H1 (cell line): ENCODE measurements at regions not wholly inside any gene's neighbourhood (a gene's known extent, or its start where the extent isn't known, plus 50 kb on each side); places are given as distances from the start of the nearest gene placed in this dataset.

Experiments used
- CTCF ChIA-PET: fragments of 300-600 bp; sonication (Branson Sonifier 250); formaldehyde crosslinking; loops from one replicate; lab custom pipeline; 2021; ENCODE audit not compliant: partially characterized antibody; lab: Charles Lee
- POLR2A ChIA-PET: fragments of 300-600 bp; sonication (Branson Sonifier 250); formaldehyde crosslinking; loops from one replicate; lab custom pipeline; 2021; ENCODE audit warnings: inconsistent platforms; ENCODE audit not compliant: partially characterized antibody; lab: Charles Lee
- DNase-seq, 2 experiments: peaks; one replicate each; pipeline versions ENCODE4 v3.0.0 to v3.0.0-alpha.2; 2010 to 2022; ENCODE audit warnings: low spot score in 2 of 2, low read depth in 1 of 2, mixed read lengths in 1 of 2
- FAIRE-seq: peaks from 2 replicates; lab custom pipeline; 2011; peaks lifted over from hg19 to GRCh38; lab: Jason Lieb, UNC
- H2AFZ ChIP-seq: 2 replicates; pipeline ENCODE4 v1.8.1; 2012; ENCODE audit warnings: low read length, inconsistent platforms
- H2AK5ac ChIP-seq: 2 replicates; pipeline ENCODE4 v1.6.1; 2013; ENCODE audit warnings: low read depth, low read length
- H2BK120ac ChIP-seq: replicated peaks from 2 replicates; pipeline ENCODE3; 2013; ENCODE audit warnings: low read depth, low read length, inconsistent platforms
- H2BK12ac ChIP-seq: 2 replicates; pipeline ENCODE4 v1.6.1; 2013; ENCODE audit warnings: low read depth, low read length
- H2BK15ac ChIP-seq: 2 replicates; pipeline ENCODE4 v1.6.1; 2013; ENCODE audit warnings: low read length
- H2BK20ac ChIP-seq: 2 replicates; pipeline ENCODE4 v1.6.1; 2013; ENCODE audit warnings: low read length
- H2BK5ac ChIP-seq: 2 replicates; pipeline ENCODE4 v1.6.1; 2013; ENCODE audit warnings: low read depth, low read length
- H3K14ac ChIP-seq: 2 replicates; pipeline ENCODE4 v1.6.1; 2013; ENCODE audit warnings: inconsistent platforms; ENCODE audit not compliant: insufficient read length
- H3K18ac ChIP-seq: 2 replicates; pipeline ENCODE4 v1.6.1; 2013; ENCODE audit warnings: low read length; ENCODE audit errors: extremely low read depth
- H3K23ac ChIP-seq: 2 replicates; pipeline ENCODE4 v1.6.1; 2013; ENCODE audit warnings: inconsistent platforms; ENCODE audit not compliant: insufficient read length
- H3K23me2 ChIP-seq: 2 replicates; pipeline ENCODE4 v1.6.1; 2013; ENCODE audit warnings: low read depth, low read length
- H3K27ac ChIP-seq: 2 replicates; pipeline ENCODE4 v1.6.1; 2011; ENCODE audit warnings: low read depth, low read length, inconsistent platforms
- H3K27me3 ChIP-seq, 4 experiments: replicated peaks in 1 of 4; 1 replicate in 1 of 4; 2 replicates in 3 of 4; pipeline versions ENCODE4 v1.6.1 to v1.8.1; 2011 to 2013; ENCODE audit warnings: low read length in 3 of 4, mild to moderate bottlenecking in 3 of 4, inconsistent platforms in 2 of 4, mixed read lengths in 2 of 4, moderate library complexity in 1 of 4; ENCODE audit not compliant: control insufficient read depth in 3 of 4, insufficient read depth in 3 of 4; ENCODE audit errors: extremely low read depth in 1 of 4
- H3K36me3 ChIP-seq, 4 experiments: 2 replicates each; pipeline versions ENCODE4 v1.6.1 to v1.8.1; 2011 to 2013; ENCODE audit warnings: mild to moderate bottlenecking in 4 of 4, low read length in 3 of 4, moderate library complexity in 2 of 4, control low read depth in 1 of 4, inconsistent platforms in 1 of 4; ENCODE audit not compliant: insufficient read depth in 4 of 4, control insufficient read depth in 2 of 4
- H3K4ac ChIP-seq: replicated peaks from 2 replicates; pipeline ENCODE3; 2013; ENCODE audit warnings: low read length, low read depth, mixed read lengths, inconsistent platforms; ENCODE audit not compliant: insufficient read length
- H3K4me1 ChIP-seq, 4 experiments: replicated peaks in 1 of 4; 1 replicate in 1 of 4; 2 replicates in 3 of 4; pipeline versions ENCODE4 v1.6.1 to v1.8.1; 2011 to 2013; ENCODE audit warnings: low read length in 3 of 4, inconsistent platforms in 2 of 4, mixed read lengths in 1 of 4; ENCODE audit not compliant: insufficient read depth in 4 of 4, control insufficient read depth in 3 of 4
- H3K4me2 ChIP-seq, 2 experiments: 2 replicates each; pipeline versions ENCODE4 v1.6.1 to v1.8.1; 2011 to 2013; ENCODE audit warnings: low read depth in 2 of 2, low read length in 2 of 2, control low read depth in 1 of 2, inconsistent platforms in 1 of 2, mild to moderate bottlenecking in 1 of 2; ENCODE audit not compliant: insufficient read depth in 1 of 2
- H3K4me3 ChIP-seq, 4 experiments: fragments of 200-600, 300-600 bp in 1 of 4; sonication (generic), shearing (Covaris generic), sonication (Bioruptor Twin) in 1 of 4; 2 replicates each; pipeline versions ENCODE4 v1.5.1 to v1.8.1; 2011 to 2016; ENCODE audit warnings: low read length in 4 of 4, low read depth in 3 of 4, control low read depth in 2 of 4, inconsistent platforms in 2 of 4, mild to moderate bottlenecking in 2 of 4, mixed read lengths in 1 of 4, moderate library complexity in 1 of 4; ENCODE audit not compliant: insufficient read depth in 2 of 4; ENCODE audit errors: extremely low read depth in 1 of 4
- H3K56ac ChIP-seq: replicated peaks from 2 replicates; pipeline ENCODE3; 2013; ENCODE audit warnings: low read depth, mild to moderate bottlenecking, mixed read lengths, low read length, inconsistent platforms; ENCODE audit not compliant: insufficient read length
- H3K79me1 ChIP-seq: 2 replicates; pipeline ENCODE4 v1.6.1; 2013; ENCODE audit warnings: low read depth, low read length, control low read depth
- H3K79me2 ChIP-seq, 2 experiments: 2 replicates each; pipeline versions ENCODE4 v1.6.1 to v1.8.1; 2012 to 2013; ENCODE audit warnings: low read length in 2 of 2, mild to moderate bottlenecking in 2 of 2, inconsistent platforms in 1 of 2; ENCODE audit not compliant: insufficient read depth in 2 of 2, control insufficient read depth in 1 of 2
- H3K9ac ChIP-seq, 4 experiments: replicated peaks in 1 of 4; 1 replicate in 1 of 4; 2 replicates in 3 of 4; pipeline versions ENCODE4 v1.6.1 to v1.8.1; 2011 to 2013; ENCODE audit warnings: low read depth in 3 of 4, low read length in 3 of 4, control low read depth in 2 of 4, mild to moderate bottlenecking in 2 of 4, moderate library complexity in 2 of 4, inconsistent platforms in 1 of 4; ENCODE audit errors: extremely low read depth in 1 of 4
- H3K9me3 ChIP-seq, 2 experiments: 2 replicates each; pipeline versions ENCODE4 v1.6.1 to v1.8.1; 2012 to 2013; ENCODE audit warnings: mild to moderate bottlenecking in 2 of 2, moderate library complexity in 2 of 2, control low read depth in 1 of 2, inconsistent platforms in 1 of 2, low read depth in 1 of 2, low read length in 1 of 2, mixed read lengths in 1 of 2; ENCODE audit not compliant: insufficient read depth in 2 of 2
- H4K20me1 ChIP-seq, 2 experiments: replicated peaks in 1 of 2; 2 replicates each; pipeline versions ENCODE3 to v1.8.1; 2011 to 2013; ENCODE audit warnings: inconsistent platforms in 2 of 2, low read length in 2 of 2, mild to moderate bottlenecking in 1 of 2; ENCODE audit not compliant: insufficient read depth in 2 of 2, control insufficient read depth in 1 of 2
- H4K5ac ChIP-seq: 2 replicates; pipeline ENCODE4 v1.6.1; 2013; ENCODE audit warnings: low read length, low read depth, mixed read lengths, inconsistent platforms; ENCODE audit not compliant: insufficient read length
- H4K8ac ChIP-seq: 2 replicates; pipeline ENCODE4 v1.8.0; 2013; ENCODE audit warnings: mild to moderate bottlenecking, moderate library complexity, low read length, inconsistent platforms; ENCODE audit not compliant: insufficient read depth; ENCODE audit errors: extremely low read depth
- H4K91ac ChIP-seq: replicated peaks from 2 replicates; pipeline ENCODE3; 2013; ENCODE audit warnings: low read length, mixed read lengths, inconsistent platforms; ENCODE audit not compliant: insufficient read length
- NRF1 ChIP-seq: IDR thresholded peaks from 2 replicates; pipeline ENCODE4 v1.6.1; 2011; ENCODE audit warnings: mild to moderate bottlenecking, low read depth, low read length, improper control_type of control experiment
- RBBP5 ChIP-seq: IDR thresholded peaks from 2 replicates; pipeline ENCODE4 v1.7.1; 2012; ENCODE audit warnings: low read depth, mild to moderate bottlenecking, inconsistent platforms, low read length, moderate library complexity, borderline replicate concordance
- WGBS, 2 experiments: shearing (Covaris generic) in 1 of 2; methylation state at CpG; one replicate each; pipeline versions ENCODE4 v1.1.6 to v1.1.7; 2013 to 2015; ENCODE audit warnings: low lambda C conversion rate in 2 of 2, mixed read lengths in 2 of 2, inconsistent platforms in 1 of 2, low coverage in 1 of 2, missing lambda C conversion rate in 1 of 2; ENCODE audit not compliant: insufficient replicate concordance in 2 of 2, insufficient coverage in 1 of 2, insufficient read length in 1 of 2; ENCODE audit errors: extremely low coverage in 1 of 2, missing lambda C conversion rate in 1 of 2; 5-methylcytosine and 5-hydroxymethylcytosine counted together

- H3K14ac ChIP-seq = no peak overlapping the region
- H2AFZ ChIP-seq = no peak overlapping the region
- no peaks in the 10 kb centered on the region for H3K36me3 ChIP-seq
- H3K27me3 ChIP-seq = no peaks in the 10 kb centered on the region
- no peak overlapping the region for H2BK12ac ChIP-seq
- no peak overlapping the region for H4K91ac ChIP-seq
- no peak for DNase-seq
- H2AK5ac ChIP-seq = no peak overlapping the region
- H4K20me1 ChIP-seq = no peaks in the 10 kb centered on the region
- H3K79me1 ChIP-seq = no peaks in the 10 kb centered on the region
- no peak overlapping the region for H3K18ac ChIP-seq
- H2BK20ac ChIP-seq = no peak overlapping the region
- H3K79me2 ChIP-seq = no peaks in the 10 kb centered on the region
- H3K4me2 ChIP-seq = no peak overlapping the region
- WGBS, 2 experiments = 88% methylated on average over 6 of the region's 6 CpGs; no CpG with 5 or more reads in 1 of the 2 experiments
- no peak overlapping the region for H3K9ac ChIP-seq
- no peak for FAIRE-seq
- no peaks in the 10 kb centered on the region for H3K4me1 ChIP-seq
- no peak overlapping the region for H3K56ac ChIP-seq
- ChIA-PET POLR2A (no interaction called here), CTCF (no interaction called here)
- no peak overlapping the region for H2BK15ac ChIP-seq
- no peak overlapping the region for H2BK120ac ChIP-seq
- no peak overlapping the region for H3K4ac ChIP-seq
- H3K4me3 ChIP-seq = no peak overlapping the region
- H3K23ac ChIP-seq = no peak overlapping the region
- no peak overlapping the region for H3K27ac ChIP-seq
- H4K5ac ChIP-seq = no peak overlapping the region
- H3K23me2 ChIP-seq = no peaks in the 10 kb centered on the region
- H3K9me3 ChIP-seq = no peaks in the 10 kb centered on the region
- no peak overlapping the region for H4K8ac ChIP-seq
- no peak overlapping the region for H2BK5ac ChIP-seq
- no peak for TF ChIP-seq RBBP5
- no peak for TF ChIP-seq NRF1
Observed at GRCh38 chr14:86310148-86310547, 780.2 kb downstream of the FLRT2 start.
